ENCODE measurements at regions not wholly inside any gene's neighbourhood (a gene's known extent, or its start where the extent isn't known, plus 50 kb on each side); places are given as distances from the start of the nearest gene placed in this dataset.

DNA sequence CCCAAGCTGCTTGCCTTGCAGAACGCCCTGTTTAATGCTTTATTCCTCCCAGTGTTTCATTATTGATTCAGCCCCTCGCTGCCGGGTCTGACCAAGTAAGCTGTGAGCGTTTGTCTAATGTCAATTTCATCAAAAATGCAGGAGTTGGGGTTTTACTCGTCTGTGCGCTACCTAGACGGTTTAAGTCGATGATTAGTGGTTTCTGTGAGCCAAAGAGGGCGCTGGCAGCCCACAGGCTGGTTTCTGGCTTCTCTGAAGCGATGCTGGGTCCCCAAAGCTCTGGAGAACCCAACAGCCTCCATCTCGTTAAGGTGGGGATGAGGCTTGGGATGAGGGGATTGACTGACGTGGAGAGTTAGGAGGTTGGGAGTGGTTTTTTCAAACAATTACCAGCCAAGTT lies 102.9 kb downstream of the SYF2 start:
- ChIA-PET POLR2A (ENCODE audit: unreplicated experiment) (no interaction called here), CTCF (no interaction called here)
- no peaks in the 10 kb centered on the region for H3K36me3 ChIP-seq (ENCODE audit: low read depth)
- H2AFZ ChIP-seq: no peak overlapping the region
- no peak for TF ChIP-seq EZH2 (IDR thresholded peaks at IDR 0.05; ENCODE audit: low read depth)
- TF ChIP-seq, protein P1, sequence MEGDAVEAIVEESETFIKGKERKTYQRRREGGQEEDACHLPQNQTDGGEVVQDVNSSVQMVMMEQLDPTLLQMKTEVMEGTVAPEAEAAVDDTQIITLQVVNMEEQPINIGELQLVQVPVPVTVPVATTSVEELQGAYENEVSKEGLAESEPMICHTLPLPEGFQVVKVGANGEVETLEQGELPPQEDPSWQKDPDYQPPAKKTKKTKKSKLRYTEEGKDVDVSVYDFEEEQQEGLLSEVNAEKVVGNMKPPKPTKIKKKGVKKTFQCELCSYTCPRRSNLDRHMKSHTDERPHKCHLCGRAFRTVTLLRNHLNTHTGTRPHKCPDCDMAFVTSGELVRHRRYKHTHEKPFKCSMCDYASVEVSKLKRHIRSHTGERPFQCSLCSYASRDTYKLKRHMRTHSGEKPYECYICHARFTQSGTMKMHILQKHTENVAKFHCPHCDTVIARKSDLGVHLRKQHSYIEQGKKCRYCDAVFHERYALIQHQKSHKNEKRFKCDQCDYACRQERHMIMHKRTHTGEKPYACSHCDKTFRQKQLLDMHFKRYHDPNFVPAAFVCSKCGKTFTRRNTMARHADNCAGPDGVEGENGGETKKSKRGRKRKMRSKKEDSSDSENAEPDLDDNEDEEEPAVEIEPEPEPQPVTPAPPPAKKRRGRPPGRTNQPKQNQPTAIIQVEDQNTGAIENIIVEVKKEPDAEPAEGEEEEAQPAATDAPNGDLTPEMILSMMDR (conservative IDR thresholded peaks at IDR 0.05): no peak
- no peaks in the 10 kb centered on the region; the same call in 1 of the 2 replicates for H3K9me2 ChIP-seq (ENCODE audit: insufficient read depth)
- H3K4me1 ChIP-seq (replicated peaks; ENCODE audit: insufficient read depth): no peaks in the 10 kb centered on the region
- H3K27ac ChIP-seq: no peak overlapping the region
- no TSS peak for BruUV-seq (replicated peaks)
- peaks cover 24% of the 10 kb centered on the region; the same call in 1 of the 2 replicates for H3K27me3 ChIP-seq (ENCODE audit: insufficient read depth, low read depth)
- no peaks in the 10 kb centered on the region for H4K20me1 ChIP-seq (ENCODE audit: insufficient read depth)
- intact Hi-C loops (cut with micrococcal nuclease; ENCODE audit: unreplicated experiment): no loop called here
- no peak overlapping the region for H3K4me3 ChIP-seq
- H3F3A ChIP-seq (ENCODE audit: insufficient read depth, low read depth): no peaks in the 10 kb centered on the region
- H3K9me3 ChIP-seq (ENCODE audit: insufficient read depth, low read depth): no peaks in the 10 kb centered on the region
- no peaks in the 10 kb centered on the region for H3K79me2 ChIP-seq (ENCODE audit: low read depth)
- no peak overlapping the region for H3K4me2 ChIP-seq
- no peak for DNase-seq

DNA sequence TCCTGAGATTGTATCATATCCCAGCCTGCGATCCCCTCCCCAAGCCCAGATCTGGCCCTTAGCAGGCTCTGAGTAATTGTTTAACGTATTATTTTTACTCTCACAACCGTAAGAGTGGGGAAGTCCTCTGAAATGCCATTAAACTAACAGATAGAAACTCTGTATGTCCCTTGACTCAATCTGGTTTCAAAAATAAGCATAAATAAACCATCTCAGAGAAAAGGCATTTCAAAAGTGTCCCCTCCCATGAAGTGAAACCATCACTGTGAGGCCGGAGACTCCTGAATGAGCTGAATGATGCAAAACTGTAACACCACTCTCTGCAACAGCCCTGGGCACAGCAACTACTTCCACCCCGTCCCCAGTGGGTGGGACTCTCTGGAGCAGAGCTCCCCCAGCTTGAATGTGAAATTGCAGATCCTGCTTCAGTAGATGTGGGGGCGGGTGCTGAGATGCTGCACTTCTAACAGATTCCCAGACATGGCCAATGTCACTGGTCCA lies 104.1 kb downstream of the SYF2 start:
- intact Hi-C loops (cut with micrococcal nuclease; ENCODE audit: unreplicated experiment): no loop called here
- DNase-seq: no peak
- Histone ChIP-seq H3K4me2 (no peak overlapping the region), H3K36me3 (ENCODE audit: low read depth) (no peaks in the 10 kb centered on the region), H2AFZ (no peak overlapping the region), H3K9me3 (ENCODE audit: insufficient read depth, low read depth) (no peaks in the 10 kb centered on the region), H3K27me3 (ENCODE audit: insufficient read depth, low read depth) (peaks cover 15% of the 10 kb centered on the region; the same call in 1 of the 2 replicates), H3F3A (ENCODE audit: insufficient read depth, low read depth) (no peaks in the 10 kb centered on the region), H3K27ac (no peak overlapping the region), H3K4me1 (replicated peaks; ENCODE audit: insufficient read depth) (no peaks in the 10 kb centered on the region), H4K20me1 (ENCODE audit: insufficient read depth) (no peaks in the 10 kb centered on the region), H3K9me2 (ENCODE audit: insufficient read depth) (no peaks in the 10 kb centered on the region; the same call in 1 of the 2 replicates), H3K4me3 (no peak overlapping the region), H3K79me2 (ENCODE audit: low read depth) (no peaks in the 10 kb centered on the region)
- no peak for TF ChIP-seq EZH2 (IDR thresholded peaks at IDR 0.05; ENCODE audit: low read depth)
- TF ChIP-seq, protein P1 (conservative IDR thresholded peaks at IDR 0.05): no peak
- ChIA-PET CTCF (no interaction called here), POLR2A (ENCODE audit: unreplicated experiment) (interaction anchor here (0.6 kb wide), 1 partner anchor 204 kb away, joined by 3 read pairs; no protein-coding TSS in a partner anchor)
- no TSS peak for BruUV-seq (replicated peaks)

DNA sequence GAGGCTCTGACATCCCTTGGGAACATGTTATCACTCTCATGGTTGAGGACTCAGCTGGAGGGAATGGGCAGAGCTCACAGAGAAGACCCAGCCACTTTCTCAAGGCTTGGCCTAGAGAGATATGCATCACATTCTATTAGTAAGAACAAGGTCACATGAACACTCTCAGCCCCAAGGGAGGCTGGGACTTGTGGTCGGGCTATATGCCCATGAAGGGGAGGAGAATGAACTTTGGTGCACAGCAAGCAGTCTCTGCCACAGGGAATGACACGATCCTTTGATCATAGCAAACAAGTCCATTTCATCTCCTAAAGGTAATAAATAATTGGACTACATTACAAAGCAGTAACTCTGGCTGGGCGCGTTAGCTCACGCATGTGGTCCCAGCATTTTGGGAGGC lies 105.7 kb downstream of the SYF2 start:
- Histone ChIP-seq H2AFZ (no peak overlapping the region), H3K36me3 (ENCODE audit: low read depth) (no peaks in the 10 kb centered on the region), H3K4me2 (no peak overlapping the region), H3K27me3 (ENCODE audit: insufficient read depth, low read depth) (peaks cover 12% of the 10 kb centered on the region; the same call in 1 of the 2 replicates), H3K79me2 (ENCODE audit: low read depth) (no peaks in the 10 kb centered on the region), H3K9me2 (ENCODE audit: insufficient read depth) (no peaks in the 10 kb centered on the region; the same call in 1 of the 2 replicates), H3K27ac (no peak overlapping the region), H3K9me3 (ENCODE audit: insufficient read depth, low read depth) (no peaks in the 10 kb centered on the region), H3K4me1 (replicated peaks; ENCODE audit: insufficient read depth) (no peaks in the 10 kb centered on the region), H3K4me3 (no peak overlapping the region), H3F3A (ENCODE audit: insufficient read depth, low read depth) (no peaks in the 10 kb centered on the region), H4K20me1 (ENCODE audit: insufficient read depth) (no peaks in the 10 kb centered on the region)
- POLR2A ChIA-PET (ENCODE audit: unreplicated experiment): no interaction called here
- no peak for DNase-seq
- intact Hi-C loops (cut with micrococcal nuclease; ENCODE audit: unreplicated experiment): no loop called here
- CTCF ChIA-PET: no interaction called here
- no peak for TF ChIP-seq EZH2 (IDR thresholded peaks at IDR 0.05; ENCODE audit: low read depth)
- TF ChIP-seq, protein P1 (conservative IDR thresholded peaks at IDR 0.05): no peak
- BruUV-seq (replicated peaks): no TSS peak

Data from PC-9 (cell line).